22Rv1 (cell line): ENCODE measurements at regions not wholly inside any gene's neighbourhood (a gene's known extent, or its start where the extent isn't known, plus 50 kb on each side); places are given as distances from the start of the nearest gene placed in this dataset.

Source experiments
- CTCF ChIP-seq: fragments of 450-650 bp; IDR thresholded peaks from 2 replicates; pipeline ENCODE4 v1.5.1; 2017; ENCODE audit warnings: mild to moderate bottlenecking
- ZFX ChIP-seq: fragments of 450-650 bp; IDR thresholded peaks from 2 replicates; pipeline ENCODE4 v1.6.1; 2017; ENCODE audit warnings: antibody characterized with exemption, borderline replicate concordance

GRCh38 chr13:99129951-99130350 is 70.7 kb upstream of the UBAC2 start:
- TF ChIP-seq CTCF (no peak), ZFX (no peak)
